ENCODE measurements at regions not wholly inside any gene's neighbourhood (a gene's known extent, or its start where the extent isn't known, plus 50 kb on each side); places are given as distances from the start of the nearest gene placed in this dataset.

GRCh38 chr13:24107955-24108614, 52.4 kb upstream of the SPATA13 start:
- DNase-seq (ENCODE audit: low read depth in 2 of 2, low spot score in 1 of 2) = no peak

GRCh38 chr13:24108615-24108965, 51.9 kb upstream of the SPATA13 start:
- DNase-seq (ENCODE audit: low read depth in 2 of 2, low spot score in 1 of 2) = no peak

- DNase-seq (ENCODE audit: low read depth in 2 of 2, low spot score in 1 of 2) = no peak
These were observed 50.5 kb upstream of the SPATA13 start for GRCh38 chr13:24110011-24110410.
